ENCODE measurements at regions not wholly inside any gene's neighbourhood (a gene's known extent, or its start where the extent isn't known, plus 50 kb on each side); places are given as distances from the start of the nearest gene placed in this dataset.

DNA sequence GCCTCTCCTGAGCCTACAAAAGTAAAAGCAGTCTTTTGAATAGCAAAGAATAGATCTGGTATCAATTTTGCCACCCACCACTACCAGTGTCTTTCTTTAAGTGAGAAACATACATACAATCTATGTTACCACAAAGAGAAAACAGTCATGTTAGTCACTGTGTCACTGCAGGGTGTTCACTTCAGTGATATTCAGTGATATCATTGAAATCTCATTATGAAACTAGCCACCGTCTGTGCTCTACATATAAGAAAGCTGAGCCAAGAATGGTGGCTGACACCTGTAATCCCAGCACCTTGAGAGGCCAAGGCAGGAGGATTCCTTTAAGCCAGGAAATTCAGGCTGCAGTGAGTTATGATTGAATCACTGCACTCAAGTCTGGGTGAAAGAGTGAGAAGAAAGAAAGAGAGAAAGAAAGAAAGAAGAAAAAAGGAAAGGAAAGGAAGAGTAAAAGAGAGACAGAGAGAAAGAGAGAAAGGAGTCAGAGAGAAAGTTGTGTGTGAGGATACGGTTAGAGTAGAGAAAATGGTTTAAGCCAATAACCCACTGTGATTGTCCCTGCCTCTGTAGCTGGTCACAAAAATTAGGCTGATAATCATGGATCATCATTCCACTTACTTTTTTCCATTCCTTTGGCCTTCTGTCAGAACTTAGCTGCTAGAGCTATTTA lies 847.1 kb downstream of the FAM181B start:
- Histone ChIP-seq H3K27ac (no peak overlapping the region), H3K9me3 (no peaks in the 10 kb centered on the region), H3K4me1 (no peaks in the 10 kb centered on the region), H3K27me3 (no peaks in the 10 kb centered on the region), H3K4me3 (no peak overlapping the region), H3K36me3 (no peaks in the 10 kb centered on the region)
- no peak for DNase-seq
- TF ChIP-seq, protein P1, sequence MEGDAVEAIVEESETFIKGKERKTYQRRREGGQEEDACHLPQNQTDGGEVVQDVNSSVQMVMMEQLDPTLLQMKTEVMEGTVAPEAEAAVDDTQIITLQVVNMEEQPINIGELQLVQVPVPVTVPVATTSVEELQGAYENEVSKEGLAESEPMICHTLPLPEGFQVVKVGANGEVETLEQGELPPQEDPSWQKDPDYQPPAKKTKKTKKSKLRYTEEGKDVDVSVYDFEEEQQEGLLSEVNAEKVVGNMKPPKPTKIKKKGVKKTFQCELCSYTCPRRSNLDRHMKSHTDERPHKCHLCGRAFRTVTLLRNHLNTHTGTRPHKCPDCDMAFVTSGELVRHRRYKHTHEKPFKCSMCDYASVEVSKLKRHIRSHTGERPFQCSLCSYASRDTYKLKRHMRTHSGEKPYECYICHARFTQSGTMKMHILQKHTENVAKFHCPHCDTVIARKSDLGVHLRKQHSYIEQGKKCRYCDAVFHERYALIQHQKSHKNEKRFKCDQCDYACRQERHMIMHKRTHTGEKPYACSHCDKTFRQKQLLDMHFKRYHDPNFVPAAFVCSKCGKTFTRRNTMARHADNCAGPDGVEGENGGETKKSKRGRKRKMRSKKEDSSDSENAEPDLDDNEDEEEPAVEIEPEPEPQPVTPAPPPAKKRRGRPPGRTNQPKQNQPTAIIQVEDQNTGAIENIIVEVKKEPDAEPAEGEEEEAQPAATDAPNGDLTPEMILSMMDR (IDR thresholded peaks at IDR 0.05) = no peak
- no peak for TF ChIP-seq POLR2A (IDR thresholded peaks at IDR 0.05)

DNA sequence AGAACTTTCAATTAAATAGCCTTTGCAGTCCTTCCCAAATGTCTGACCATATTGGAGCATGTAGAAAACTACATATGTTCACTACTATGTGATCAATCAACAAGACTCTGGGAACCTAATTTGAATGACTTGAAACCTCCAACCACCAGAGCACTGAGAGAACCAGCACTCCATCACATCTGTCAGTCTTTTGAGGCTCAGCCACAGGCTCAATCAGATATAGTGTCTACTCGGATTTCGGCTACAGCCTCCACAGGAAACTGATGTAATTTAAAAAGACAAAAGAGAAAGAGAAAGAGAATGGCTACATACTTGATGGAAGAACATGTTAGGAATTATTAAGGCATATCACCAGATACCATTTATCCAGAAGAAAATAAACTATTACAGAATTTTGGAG lies 859.0 kb downstream of the FAM181B start:
- no peaks in the 10 kb centered on the region for H3K9me3 ChIP-seq
- H3K27me3 ChIP-seq = no peaks in the 10 kb centered on the region
- no peak for DNase-seq
- no peak overlapping the region for H3K4me3 ChIP-seq
- no peak overlapping the region for H3K27ac ChIP-seq
- H3K36me3 ChIP-seq = no peaks in the 10 kb centered on the region
- H3K4me1 ChIP-seq = no peaks in the 10 kb centered on the region
- TF ChIP-seq, protein P1 (IDR thresholded peaks at IDR 0.05) = no peak
- TF ChIP-seq POLR2A (IDR thresholded peaks at IDR 0.05) = no peak

DNA sequence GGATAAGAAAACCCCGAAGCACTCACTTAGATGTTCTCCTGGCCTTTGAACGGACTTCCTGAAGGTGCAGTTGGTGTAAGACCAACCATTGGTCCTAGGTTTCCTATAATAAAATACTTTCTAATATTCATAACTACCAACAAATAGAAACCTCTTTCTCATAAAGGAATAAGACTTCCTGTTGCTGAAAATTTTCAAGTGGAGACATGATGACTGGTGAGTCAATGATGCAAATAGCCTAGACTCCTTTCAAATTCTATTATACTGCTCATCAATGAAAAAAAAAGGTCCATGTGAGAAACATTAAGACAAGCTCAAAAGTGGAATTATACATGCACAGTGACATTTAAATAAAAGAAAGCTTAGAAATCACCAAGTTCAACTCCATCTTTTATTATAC lies 862.8 kb downstream of the FAM181B start:
- no peak for DNase-seq
- Histone ChIP-seq H3K4me1 (peaks cover 0 to 5% (median 0%) of the 10 kb centered on the region in 4 donors), H3K4me3 (no peak overlapping the region), H3K27ac (peak overlapping the region in 1 of 4 donors; percentile 33), H3K36me3 (no peaks in the 10 kb centered on the region), H3K9me3 (no peaks in the 10 kb centered on the region), H3K27me3 (no peaks in the 10 kb centered on the region)
- no peak for TF ChIP-seq POLR2A (IDR thresholded peaks at IDR 0.05)
- TF ChIP-seq, protein P1 (IDR thresholded peaks at IDR 0.05) = no peak

DNA sequence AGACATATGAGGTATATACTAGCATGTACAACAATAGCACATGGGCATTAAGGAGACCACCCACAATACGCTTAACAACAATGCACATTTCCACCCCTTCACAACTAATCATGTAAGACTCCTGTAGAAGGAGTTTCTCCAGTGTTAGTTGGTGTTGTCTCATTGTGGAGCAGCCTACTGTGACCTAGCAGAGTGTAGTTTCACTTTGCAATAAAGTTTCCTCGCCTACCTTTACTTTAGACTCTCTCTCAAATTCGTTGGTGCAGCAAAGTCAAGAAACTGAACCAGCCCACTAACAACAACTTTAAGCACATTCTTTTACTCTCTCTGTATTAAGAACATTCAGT lies 863.6 kb downstream of the FAM181B start:
- Histone ChIP-seq H3K27me3 (no peaks in the 10 kb centered on the region), H3K27ac (peak overlapping the region in 3 of 4 donors; percentile 10 to 33 (median 28)), H3K4me1 (peaks cover 0 to 5% (median 0%) of the 10 kb centered on the region in 4 donors), H3K9me3 (no peaks in the 10 kb centered on the region), H3K4me3 (peak overlapping the region in 1 of 4 donors; percentile 13), H3K36me3 (no peaks in the 10 kb centered on the region)
- TF ChIP-seq, protein P1 (IDR thresholded peaks at IDR 0.05) = no peak
- TF ChIP-seq POLR2A (IDR thresholded peaks at IDR 0.05) = no peak
- DNase-seq = no peak

DNA sequence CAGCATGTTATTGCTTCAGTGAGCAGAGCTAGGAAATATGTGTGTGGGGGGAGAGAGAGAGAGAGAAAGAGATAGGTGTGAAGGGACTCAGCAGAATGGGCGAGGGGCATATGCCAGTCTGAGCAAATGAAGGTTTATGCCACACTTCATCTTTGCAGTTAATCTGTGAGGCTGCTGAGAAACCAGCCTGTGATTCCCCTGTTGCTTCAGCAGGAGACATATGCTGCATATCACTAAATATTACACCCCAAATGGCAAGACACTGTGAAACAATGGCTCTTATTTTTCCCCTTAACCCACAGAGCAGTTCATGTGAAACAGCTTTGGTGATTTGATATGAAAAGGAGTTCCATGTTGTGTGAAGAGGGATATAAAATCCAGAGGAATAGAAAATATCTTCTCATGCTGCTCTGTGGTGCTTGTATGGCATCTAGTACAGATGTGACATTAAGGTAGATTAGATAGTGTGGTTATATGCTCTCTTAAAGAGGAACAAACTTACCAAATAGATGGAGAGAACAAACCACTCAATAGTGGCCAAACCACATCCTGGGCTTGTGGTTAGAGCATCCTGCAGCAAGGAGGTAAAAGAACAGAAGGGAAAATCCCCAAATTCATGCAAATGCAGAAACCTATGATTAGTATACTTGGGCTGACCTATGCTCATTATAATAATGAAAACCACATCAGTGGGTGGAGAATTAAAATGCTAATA lies 864.2 kb downstream of the FAM181B start:
- H3K9me3 ChIP-seq = no peaks in the 10 kb centered on the region
- peak overlapping the region in 1 of 4 donors; percentile 13 for H3K4me3 ChIP-seq
- H3K27ac ChIP-seq = peak overlapping the region in 2 of 4 donors; percentile 38 to 70
- no peak for TF ChIP-seq POLR2A (IDR thresholded peaks at IDR 0.05)
- TF ChIP-seq, protein P1 (IDR thresholded peaks at IDR 0.05) = no peak
- no peaks in the 10 kb centered on the region for H3K36me3 ChIP-seq
- H3K27me3 ChIP-seq = no peaks in the 10 kb centered on the region
- peak in 2 of 3 donors; percentile 88 to 94 for DNase-seq
- peaks cover 0 to 5% (median 0%) of the 10 kb centered on the region in 4 donors for H3K4me1 ChIP-seq

Measured in Peyer's patch (tissue), 4 donors.